ENCODE measurements at regions not wholly inside any gene's neighbourhood (a gene's known extent, or its start where the extent isn't known, plus 50 kb on each side); places are given as distances from the start of the nearest gene placed in this dataset.
"Not testable (repeated sequence)": the region's sequence is repeated elsewhere in the genome, so short reads cannot be mapped to it uniquely, and the experiment has no call there.

- no peak for DNase-seq (ENCODE audit: low spot score)
These were observed 413.9 kb downstream of the RPS6KC1 start for GRCh38 chr1:213464786-213465460.

DNA sequence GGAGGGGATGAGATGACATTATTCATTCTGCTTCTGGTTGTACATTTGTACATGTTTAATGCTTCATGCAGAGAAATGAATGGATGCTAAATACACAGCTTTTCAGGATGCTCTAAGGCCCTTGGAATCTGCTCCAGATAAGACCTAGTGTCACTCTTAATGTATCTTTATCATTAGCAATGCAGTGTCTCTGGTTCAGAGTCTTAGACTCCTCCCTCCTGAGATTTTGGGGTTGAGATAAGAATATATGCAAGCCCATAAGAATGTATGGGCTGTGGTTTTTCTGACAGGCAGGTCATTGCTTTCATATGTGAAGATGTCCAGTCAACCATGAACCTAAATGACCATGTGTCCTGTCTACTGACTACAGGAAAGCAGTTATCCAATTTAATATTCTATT lies 415.5 kb downstream of the RPS6KC1 start:
- DNase-seq (ENCODE audit: low spot score): no peak

GRCh38 chr1:213474054-213474453 lies 423.0 kb downstream of the RPS6KC1 start:
- no peak for DNase-seq (ENCODE audit: low spot score)

DNA sequence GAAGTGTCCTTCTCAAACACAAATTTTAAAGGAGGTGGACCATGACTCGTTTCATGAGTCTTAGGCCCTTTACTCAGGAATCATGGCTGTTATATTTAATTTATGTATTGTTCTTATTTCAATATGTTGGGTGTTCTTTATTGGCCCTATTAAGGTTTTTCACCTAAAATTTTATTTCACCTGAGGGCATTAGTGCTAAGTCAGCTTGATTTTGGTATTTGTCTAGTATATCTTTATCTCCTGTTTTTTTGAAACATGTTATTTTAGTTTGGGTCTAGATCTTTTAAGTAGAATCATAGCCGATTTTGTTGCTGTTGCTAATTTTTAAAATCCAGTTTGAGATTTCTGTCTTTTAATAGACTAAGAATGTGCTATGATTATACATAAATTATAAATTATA lies 430.4 kb downstream of the RPS6KC1 start:
- no peak for DNase-seq (ENCODE audit: low spot score)

DNA sequence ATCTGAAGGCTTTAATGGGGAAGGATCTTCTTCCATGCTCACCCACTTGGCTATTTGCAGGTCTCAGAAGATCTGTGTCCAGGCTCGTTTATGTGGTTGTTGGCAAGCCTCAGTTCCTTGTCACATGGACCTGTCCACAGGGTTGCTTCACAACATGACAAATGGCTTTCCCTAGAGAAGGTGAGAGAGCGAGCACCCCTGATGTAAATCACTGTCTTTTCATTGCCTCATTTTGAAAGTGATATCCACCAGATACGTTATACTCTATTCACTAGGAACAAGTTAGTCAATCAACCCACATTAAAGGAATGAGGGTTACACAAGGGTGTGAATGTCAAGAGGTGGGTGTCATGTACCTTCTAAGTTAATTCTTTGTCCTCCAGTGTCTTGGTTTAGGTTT lies 433.3 kb downstream of the RPS6KC1 start:
- no peak for DNase-seq (ENCODE audit: low spot score)

DNA sequence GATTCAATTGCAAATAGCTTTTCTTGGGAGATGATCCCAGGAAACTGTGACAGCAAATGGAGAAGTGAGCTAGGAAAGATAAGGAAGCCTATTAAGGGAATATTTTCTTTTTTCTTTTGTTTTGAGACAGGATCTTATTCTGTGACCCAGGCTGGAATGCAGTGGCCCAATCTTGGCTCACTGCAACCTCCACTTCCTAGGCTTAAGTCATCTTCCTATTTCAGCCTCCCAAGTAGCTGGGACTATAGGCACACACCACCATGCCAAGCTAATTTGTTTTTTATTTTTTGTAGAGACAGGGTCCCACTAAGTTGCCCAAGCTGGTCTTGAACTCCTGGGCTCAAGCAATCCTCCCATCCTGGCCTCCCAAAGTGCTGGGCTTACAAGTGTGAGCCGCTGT lies 433.7 kb downstream of the RPS6KC1 start:
- DNase-seq (ENCODE audit: low spot score): no peak

DNA sequence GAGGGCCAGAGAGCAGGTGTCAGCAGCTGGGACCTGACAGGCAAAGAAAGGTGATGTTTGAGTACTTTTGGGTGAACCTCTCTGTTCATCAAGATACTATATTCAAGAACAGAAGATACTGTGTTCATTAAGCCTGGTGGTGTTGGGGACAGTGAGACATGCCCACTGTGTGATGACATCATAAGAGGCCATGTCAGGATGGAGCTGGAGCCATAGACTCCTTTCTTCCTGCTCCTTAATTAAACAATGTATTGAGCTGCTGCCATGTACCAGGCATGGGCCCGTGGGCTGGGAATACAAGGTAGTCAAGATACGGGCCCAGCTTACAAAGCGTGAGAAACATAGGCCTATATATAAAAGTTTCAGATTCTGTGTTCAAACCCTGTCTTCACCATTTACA lies 435.4 kb downstream of the RPS6KC1 start:
- DNase-seq (ENCODE audit: low spot score): no peak

DNA sequence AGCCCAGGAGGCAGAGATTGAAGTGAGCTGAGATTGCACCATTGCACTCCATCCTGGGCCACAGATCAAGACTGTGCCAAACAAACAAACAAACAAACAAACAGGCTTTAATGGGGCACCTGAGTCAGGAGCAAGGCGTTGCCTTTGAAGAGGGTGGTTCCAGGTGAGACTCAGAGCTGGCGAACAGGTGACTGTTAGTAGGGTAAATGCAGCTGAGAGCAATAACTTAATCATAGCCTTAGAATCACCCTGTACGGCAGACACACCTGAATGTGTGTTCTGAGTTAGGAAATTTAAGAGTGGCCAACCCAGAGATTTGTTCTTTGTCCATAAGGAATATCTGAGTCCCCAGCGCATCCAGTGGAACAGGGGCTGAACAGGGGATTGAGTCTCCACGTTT lies 440.4 kb downstream of the RPS6KC1 start:
- no peak for DNase-seq (ENCODE audit: low spot score)

DNA sequence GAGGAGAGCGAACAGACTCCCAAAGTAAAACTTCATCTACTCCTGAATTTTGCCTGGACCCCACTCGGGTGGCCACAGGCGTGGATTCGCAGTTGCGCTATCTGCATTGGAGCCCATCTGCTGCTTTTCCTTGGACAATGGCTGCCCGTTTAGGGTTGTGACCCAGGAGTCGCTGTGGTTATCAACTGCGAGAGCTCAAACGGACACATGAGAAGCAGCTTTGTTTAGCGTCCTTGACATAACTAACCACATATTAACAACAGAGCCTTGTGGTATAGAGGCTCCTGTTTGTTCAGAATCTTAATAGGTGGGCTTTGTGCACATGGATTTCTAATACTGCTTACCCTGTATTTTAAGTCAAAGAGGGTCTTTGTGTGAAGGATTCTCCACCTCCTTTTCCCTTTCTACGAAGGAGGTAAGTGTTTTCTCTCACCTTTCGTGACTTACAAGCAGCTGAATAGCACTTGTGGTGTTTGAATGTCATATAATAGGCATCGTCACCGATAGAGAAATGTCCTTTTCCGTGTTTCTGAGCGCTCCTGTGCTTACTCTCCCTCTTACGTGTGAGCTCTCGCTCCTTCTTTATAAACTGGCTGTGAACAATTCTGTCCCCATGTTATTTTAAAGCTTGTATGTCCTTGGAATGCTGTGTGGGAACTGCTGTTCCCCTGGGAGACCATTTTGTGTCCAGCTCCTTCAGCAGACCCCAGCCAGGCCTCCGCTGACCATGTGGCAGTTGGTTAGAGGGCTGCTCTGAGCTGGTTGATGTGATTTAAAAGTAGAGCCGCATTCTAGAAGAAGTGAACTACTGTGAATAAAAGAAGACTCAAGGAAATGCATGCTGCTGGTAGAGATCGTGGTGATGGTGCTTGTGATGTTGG lies 441.4 kb downstream of the RPS6KC1 start:
- DNase-seq (ENCODE audit: low spot score): no peak

- DNase-seq (ENCODE audit: low spot score): no peak
These were observed 448.4 kb downstream of the RPS6KC1 start for GRCh38 chr1:213499444-213499843.

GRCh38 chr1:213507472-213508223 lies 456.6 kb downstream of the RPS6KC1 start:
- DNase-seq (ENCODE audit: low spot score): no peak

DNA sequence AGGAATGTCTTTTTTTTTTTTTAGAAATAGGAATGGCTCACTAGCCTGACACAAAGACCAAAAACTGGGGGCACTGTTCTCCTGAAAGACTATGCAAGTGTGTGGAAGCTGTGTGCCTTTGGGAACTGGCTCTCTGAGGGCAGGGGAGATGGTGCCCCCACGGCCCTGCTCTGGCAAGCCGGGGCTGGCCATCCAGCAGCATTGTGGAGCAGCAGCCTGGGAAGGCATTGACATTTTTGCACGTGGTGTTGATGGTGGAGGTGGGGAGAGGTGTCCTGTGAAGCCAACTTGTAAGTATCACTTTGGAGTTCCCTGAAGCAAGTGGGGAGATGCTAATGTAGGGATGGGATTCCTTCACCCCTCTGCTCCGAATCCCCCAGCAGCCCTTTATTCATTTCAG lies 460.1 kb downstream of the RPS6KC1 start:
- no peak for DNase-seq (ENCODE audit: low spot score)

- no peak for DNase-seq (ENCODE audit: low spot score)
These were observed 461.3 kb downstream of the RPS6KC1 start for GRCh38 chr1:213512316-213512715.

DNA sequence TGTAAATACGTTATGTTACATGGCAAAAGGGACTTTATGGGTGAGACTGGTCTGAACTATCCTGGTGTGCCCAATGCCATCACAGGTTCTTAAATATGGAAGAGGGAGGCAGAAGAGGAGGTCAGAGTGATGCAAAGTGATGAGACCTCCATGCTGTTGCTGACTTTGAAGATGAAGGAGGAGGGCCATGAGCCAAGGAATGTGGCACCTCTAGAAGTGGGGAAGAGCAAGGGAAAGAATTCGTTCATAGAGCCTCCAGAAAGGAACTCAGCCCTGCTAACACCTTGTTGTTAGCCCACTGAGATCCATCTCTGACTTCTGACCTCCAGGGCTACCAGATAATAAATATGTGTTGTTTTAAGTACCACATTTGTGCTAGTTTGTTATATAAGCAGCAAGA lies 462.0 kb downstream of the RPS6KC1 start:
- no peak for DNase-seq (ENCODE audit: low spot score)

- not testable (repeated sequence) for DNase-seq (ENCODE audit: low spot score)
These were observed 463.6 kb downstream of the RPS6KC1 start for GRCh38 chr1:213514408-213515179.

- DNase-seq (ENCODE audit: low spot score): no peak
These were observed 468.1 kb downstream of the RPS6KC1 start for GRCh38 chr1:213519098-213519497.

- DNase-seq (ENCODE audit: low spot score): no peak
These were observed 466.6 kb upstream of the PROX1 start for GRCh38 chr1:213521206-213521605.

- no peak for DNase-seq (ENCODE audit: low spot score)
These were observed 463.9 kb upstream of the PROX1 start for GRCh38 chr1:213523781-213524398.

- DNase-seq (ENCODE audit: low spot score): no peak
These were observed 461.5 kb upstream of the PROX1 start for GRCh38 chr1:213526306-213526705.

DNA sequence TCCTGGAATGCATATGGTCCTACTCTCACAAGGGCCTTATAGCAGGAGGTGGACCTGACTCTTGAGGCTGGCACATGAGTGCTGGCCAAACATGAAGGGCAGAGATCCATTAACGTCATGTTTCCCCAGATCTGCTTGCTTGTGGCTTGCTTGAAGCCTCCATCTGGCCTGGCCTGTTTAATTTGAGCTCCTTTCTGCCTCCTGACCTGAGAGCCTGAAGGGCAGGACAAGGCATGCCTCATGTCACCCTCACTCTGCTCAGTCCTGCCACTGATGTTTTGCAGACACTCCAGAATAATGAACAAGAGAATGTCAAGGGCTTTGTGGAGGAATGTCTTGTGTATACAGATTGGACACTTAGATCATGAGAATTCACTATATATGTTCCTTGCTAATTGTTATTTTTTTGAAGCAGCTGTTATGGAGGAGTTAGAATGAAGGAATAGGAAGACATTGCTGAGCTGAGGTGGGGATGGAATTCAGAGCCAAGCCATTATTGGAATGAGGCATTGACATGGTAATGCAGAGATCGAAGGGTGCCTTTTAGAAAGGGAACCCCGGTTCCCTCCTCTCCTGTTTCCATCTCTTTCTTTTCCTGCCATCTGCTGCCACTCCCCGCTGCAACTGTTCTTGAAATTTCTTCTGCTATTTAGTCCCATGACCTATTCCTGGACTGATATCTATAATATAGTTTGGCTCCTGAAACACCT lies 457.0 kb upstream of the PROX1 start:
- DNase-seq (ENCODE audit: low spot score): no peak
